NB4 (cell line): ENCODE measurements at regions not wholly inside any gene's neighbourhood (a gene's known extent, or its start where the extent isn't known, plus 50 kb on each side); places are given as distances from the start of the nearest gene placed in this dataset.

ENCODE experiments used
- CTCF ChIP-seq: IDR thresholded peaks from one replicate; pipeline ENCODE4 v1.5.1; 2012; ENCODE audit warnings: low read depth, low read length
- POLR2A ChIP-seq: IDR thresholded peaks from 2 replicates; pipeline ENCODE4 v1.6.1; 2011; ENCODE audit warnings: mild to moderate bottlenecking; ENCODE audit not compliant: insufficient read length; ENCODE audit errors: extremely low read depth
- TF ChIP-seq, protein P1 (sequence below): IDR thresholded peaks from 2 replicates; pipeline ENCODE4 v1.6.1; 2011; ENCODE audit warnings: low read depth, low read length

GRCh38 chr15:62528505-62528904, 363.4 kb upstream of the C2CD4B start:
- no peak for TF ChIP-seq POLR2A
- TF ChIP-seq CTCF, result no peak
- TF ChIP-seq, protein P1, sequence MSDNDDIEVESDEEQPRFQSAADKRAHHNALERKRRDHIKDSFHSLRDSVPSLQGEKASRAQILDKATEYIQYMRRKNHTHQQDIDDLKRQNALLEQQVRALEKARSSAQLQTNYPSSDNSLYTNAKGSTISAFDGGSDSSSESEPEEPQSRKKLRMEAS, result no peak
